Astrocyte of the spinal cord (primary cell): ENCODE measurements at regions not wholly inside any gene's neighbourhood (a gene's known extent, or its start where the extent isn't known, plus 50 kb on each side); places are given as distances from the start of the nearest gene placed in this dataset.

Experiments
- DNase-seq: peaks from one replicate; pipeline ENCODE4 v3.0.0; 2011; ENCODE audit warnings: low read depth, low spot score
- H3K4me3 ChIP-seq: 2 replicates; pipeline ENCODE4 v1.5.1; 2011; ENCODE audit warnings: low read depth, mild to moderate bottlenecking, low read length, moderate library complexity
- in situ Hi-C: cut with HindIII; loops from 2 replicates; pipeline ENCODE4 v1.10.0; 2017; ENCODE audit warnings: low sequenced_read_pairs
- TF ChIP-seq, protein P1 (sequence below): IDR thresholded peaks from 2 replicates; pipeline ENCODE4 v1.5.1; 2012; ENCODE audit warnings: low read depth, mild to moderate bottlenecking, low read length, inconsistent platforms

DNA sequence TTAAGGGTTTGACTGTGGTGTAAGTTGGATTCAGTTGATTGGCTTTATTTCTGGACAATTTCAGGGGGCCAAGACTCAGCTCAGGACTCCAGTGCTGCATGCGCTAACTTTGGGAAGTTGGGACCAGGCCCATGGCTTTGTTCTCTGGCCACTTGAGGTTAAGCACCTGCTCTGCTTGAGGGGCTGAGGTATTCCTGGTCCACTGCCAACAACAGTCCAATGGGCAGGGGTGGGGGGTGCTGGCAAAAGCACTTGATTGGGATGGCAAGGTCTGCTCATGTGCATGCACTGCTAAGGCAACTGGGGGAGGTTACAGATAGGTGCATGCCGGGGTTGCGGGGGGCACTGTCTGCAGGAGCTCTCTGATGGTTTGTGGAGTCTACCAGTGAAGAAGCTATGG is 52.6 kb upstream of the ASB17 start:
- in situ Hi-C loops, result no loop called here
- no peak overlapping the region for H3K4me3 ChIP-seq
- DNase-seq, result no peak
- TF ChIP-seq, protein P1, sequence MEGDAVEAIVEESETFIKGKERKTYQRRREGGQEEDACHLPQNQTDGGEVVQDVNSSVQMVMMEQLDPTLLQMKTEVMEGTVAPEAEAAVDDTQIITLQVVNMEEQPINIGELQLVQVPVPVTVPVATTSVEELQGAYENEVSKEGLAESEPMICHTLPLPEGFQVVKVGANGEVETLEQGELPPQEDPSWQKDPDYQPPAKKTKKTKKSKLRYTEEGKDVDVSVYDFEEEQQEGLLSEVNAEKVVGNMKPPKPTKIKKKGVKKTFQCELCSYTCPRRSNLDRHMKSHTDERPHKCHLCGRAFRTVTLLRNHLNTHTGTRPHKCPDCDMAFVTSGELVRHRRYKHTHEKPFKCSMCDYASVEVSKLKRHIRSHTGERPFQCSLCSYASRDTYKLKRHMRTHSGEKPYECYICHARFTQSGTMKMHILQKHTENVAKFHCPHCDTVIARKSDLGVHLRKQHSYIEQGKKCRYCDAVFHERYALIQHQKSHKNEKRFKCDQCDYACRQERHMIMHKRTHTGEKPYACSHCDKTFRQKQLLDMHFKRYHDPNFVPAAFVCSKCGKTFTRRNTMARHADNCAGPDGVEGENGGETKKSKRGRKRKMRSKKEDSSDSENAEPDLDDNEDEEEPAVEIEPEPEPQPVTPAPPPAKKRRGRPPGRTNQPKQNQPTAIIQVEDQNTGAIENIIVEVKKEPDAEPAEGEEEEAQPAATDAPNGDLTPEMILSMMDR, result no peak

DNA sequence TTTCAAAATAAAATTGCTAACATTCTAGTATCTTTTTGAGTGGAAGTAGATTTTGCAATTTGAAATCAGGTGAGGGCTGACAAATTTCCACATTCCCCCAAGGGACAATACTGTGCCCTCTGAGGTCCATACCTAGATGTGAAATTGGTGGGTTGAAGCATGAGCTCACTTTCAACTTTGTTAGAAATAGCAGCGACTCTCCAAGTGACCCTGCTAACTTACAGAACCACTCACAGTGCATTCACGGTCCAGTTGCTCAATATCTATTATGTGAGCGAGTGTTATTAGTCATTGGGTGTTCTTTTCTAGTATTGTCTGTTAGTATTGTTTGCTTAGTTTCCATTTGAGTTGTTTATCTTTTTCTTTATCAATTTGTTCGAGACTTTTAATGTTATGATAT is 53.6 kb upstream of the ASB17 start:
- DNase-seq, result no peak
- TF ChIP-seq, protein P1, result no peak
- no peak overlapping the region for H3K4me3 ChIP-seq
- in situ Hi-C loops, result no loop called here

DNA sequence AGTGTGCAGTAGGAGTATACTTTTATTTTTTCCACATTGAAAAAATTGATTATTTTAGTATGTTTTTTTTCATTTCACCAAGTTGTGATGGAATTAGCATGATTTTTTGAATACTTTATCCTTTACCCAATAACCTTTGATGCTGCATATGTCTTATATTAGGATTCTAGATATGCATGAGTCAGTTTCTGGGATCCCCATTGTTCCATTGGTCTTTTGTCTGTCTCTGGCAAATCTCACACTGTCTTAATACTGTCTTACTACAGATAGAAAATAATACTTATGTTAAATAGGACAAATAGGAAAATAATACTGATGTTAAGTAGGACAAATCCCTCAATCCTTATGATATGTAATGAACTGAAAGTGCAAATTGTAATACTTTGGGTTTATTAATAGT is 54.3 kb upstream of the ASB17 start:
- DNase-seq, result no peak
- TF ChIP-seq, protein P1, result no peak
- no peak overlapping the region for H3K4me3 ChIP-seq
- in situ Hi-C loops, result no loop called here

DNA sequence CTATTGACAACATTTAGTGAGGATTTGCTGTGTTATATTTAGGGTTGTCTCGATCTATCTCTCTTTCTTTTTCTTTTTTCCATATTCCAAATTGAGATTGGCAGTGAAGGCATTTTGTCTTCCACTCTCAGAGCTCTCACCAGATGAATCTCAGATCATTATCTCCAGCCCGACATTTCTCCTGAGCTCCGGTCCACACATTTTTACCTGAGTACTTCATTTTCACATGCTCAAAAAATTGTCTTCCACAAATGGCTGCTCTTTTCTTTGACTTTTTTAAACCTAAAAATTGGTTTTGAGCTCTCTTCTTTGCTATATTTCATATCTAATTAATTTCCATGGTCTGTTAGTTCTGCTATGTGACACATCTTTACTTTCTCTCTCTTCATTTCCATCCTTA is 56.9 kb upstream of the ASB17 start:
- no peak overlapping the region for H3K4me3 ChIP-seq
- TF ChIP-seq, protein P1, result no peak
- in situ Hi-C loops, result no loop called here
- DNase-seq, result no peak

DNA sequence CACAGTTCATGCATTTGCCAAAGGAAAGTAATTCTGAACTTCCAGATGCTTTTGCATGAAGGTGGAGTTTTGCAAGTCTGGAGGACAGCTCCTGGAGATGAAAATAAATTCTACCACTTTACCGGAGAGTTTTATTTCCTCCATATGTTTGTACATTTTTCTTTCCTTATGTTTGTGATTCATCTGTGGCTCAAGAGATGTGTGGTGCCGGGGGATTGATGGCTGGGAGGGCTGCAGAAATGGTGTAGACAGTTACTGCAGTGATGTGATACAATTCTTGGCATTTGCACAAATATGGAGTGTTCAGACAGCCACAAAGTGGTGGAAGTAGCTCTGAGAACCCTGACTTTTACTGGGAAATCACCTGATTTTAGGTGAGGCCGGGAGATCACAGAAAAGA is 58.5 kb upstream of the ASB17 start:
- no peak for DNase-seq

DNA sequence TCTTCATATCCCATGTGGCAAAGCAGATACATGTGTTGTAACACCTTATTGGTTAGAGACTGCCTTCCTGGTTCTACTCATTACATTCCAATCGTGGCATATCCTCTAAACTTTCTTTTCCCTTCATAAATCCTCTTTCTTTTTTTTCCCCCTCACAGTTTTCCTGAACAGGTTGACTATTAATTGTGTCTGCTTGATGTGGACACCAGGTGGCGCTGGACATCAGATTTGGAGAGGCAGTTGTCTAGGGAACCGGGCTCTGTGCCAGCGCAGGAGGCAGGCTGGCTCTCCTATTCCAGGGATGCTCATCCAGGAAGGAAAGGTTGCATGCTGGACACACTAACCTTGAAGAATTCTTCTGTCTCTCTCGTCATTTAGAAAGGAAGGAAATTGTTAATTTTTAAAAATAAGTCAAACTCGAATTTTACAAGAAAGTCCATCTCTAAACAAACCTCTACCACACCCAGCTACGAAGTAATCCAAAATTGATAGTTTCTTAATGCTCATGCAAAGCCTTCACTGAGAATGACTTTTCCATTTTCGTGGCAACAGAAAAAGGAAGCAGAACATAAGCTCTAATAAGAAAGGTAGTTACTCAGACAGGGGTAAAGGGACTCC is 59.4 kb upstream of the ASB17 start:
- peak; percentile 75 for DNase-seq
- in situ Hi-C loops, result no loop called here
- TF ChIP-seq, protein P1, result peak; percentile 82
- H3K4me3 ChIP-seq, result no peak overlapping the region

More for the DNA sequence above, 58.5 kb upstream of the ASB17 start:
- TF ChIP-seq, protein P1, result no peak
- H3K4me3 ChIP-seq, result no peak overlapping the region
- in situ Hi-C loops, result no loop called here

DNA sequence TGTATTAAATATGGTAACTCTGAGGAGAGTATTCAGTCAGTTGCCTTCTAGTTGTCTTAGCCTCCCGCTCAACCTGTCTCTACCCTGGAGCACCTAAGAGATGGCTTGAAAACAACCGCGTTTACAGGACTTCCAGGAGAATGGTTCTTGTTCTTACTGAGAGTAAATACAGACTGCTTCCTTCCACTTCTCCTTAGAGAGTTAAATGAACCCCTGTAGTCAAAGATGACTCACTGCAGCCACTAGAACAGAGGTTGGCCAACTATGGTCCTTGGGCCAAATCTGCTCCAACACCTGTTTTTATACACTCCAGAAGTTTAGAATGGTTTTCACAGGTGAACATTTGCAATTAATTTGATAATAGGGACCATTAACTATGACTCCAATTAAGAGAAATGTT is 60.1 kb upstream of the ASB17 start:
- no peak overlapping the region for H3K4me3 ChIP-seq
- DNase-seq, result peak; percentile 10
- TF ChIP-seq, protein P1, result no peak
- in situ Hi-C loops, result no loop called here
